GM21526 (cell line): ENCODE measurements at regions not wholly inside any gene's neighbourhood (a gene's known extent, or its start where the extent isn't known, plus 50 kb on each side); places are given as distances from the start of the nearest gene placed in this dataset.

Source experiments
- ATAC-seq: cut with Tn5 transposase; IDR thresholded peaks from one replicate; pipeline ENCODE4 v1.9.1; 2021; ENCODE audit warnings: moderate library complexity; ENCODE audit not compliant: unreplicated experiment, low FRiP score

DNA sequence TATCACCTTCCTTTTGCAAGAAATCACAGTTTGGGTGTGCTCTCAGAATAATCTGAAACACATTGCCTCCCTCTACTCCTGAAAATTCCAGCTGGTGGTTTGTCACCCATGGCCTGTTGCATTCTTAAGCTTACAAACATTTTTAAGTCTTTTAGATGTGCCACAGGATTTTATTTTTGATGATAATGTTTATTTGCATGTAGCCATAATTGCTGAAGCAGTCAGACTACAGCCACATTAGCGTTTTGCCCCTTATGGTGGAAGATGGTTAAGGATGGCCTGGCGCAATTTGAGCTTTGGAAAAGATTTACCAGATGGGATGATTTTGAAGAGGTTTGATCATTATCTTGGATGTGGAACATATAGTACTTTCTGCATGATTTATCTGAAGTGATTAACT, 439.5 kb downstream of the MEIS1 start:
- no peak for ATAC-seq

DNA sequence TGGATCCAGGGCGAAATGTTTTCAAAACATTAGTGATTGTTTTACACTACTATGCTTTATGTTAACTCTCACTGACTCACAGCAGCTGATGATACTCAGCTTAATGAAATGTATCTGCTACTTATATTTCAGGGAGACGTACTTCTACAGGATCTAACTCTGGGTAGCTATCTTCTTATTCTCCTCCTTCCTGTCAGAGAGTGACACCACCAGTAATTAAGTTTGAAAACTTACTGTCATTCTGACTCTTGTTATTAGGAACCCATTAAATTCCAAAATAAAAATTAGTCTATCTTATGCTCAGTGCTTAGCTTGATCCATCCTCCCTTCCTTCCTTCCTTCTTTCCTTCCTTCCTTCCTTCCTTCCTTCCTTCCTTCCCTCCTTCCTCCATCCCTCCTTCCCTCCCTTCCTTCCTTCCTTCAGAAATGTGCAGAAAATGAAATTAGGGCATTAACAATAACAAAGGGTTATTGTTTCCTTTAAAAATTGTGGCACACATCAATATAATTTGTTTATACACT, 441.1 kb downstream of the MEIS1 start:
- no peak for ATAC-seq

DNA sequence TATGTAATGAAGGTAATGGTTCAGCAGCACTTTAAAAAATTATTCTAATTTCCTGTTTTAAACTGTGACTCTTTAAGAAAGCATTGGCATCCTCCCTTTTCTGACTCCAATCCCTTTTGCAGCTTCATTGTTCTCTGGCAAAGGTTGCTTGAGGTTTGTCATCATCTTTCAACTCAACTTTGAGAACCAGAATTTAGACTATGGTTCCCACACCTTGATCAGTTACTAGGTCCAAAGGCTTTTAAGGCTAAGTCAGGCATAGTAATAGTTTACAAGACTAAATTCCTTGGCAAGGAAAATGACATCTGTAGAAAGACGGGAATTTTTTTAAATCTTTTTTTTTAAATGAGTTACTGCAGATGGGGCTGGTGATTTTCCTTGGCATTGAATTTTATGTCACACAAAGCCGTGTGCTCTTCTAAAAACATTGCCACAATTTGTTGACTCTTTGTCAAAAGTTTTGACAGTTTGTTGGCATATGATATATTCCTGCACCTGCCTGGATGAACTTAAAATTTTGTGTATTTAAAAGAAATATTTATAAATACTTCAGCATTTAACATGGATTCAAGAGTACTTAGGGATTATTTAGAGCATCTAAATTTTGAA, 451.0 kb downstream of the MEIS1 start:
- no peak for ATAC-seq

GRCh38 chr2:66888246-66888645, 453.3 kb downstream of the MEIS1 start:
- no peak for ATAC-seq

- ATAC-seq, result no peak
These were observed 454.1 kb downstream of the MEIS1 start for GRCh38 chr2:66888791-66889631.

- ATAC-seq, result no peak
These were observed 454.6 kb downstream of the MEIS1 start for GRCh38 chr2:66889632-66889882.

DNA sequence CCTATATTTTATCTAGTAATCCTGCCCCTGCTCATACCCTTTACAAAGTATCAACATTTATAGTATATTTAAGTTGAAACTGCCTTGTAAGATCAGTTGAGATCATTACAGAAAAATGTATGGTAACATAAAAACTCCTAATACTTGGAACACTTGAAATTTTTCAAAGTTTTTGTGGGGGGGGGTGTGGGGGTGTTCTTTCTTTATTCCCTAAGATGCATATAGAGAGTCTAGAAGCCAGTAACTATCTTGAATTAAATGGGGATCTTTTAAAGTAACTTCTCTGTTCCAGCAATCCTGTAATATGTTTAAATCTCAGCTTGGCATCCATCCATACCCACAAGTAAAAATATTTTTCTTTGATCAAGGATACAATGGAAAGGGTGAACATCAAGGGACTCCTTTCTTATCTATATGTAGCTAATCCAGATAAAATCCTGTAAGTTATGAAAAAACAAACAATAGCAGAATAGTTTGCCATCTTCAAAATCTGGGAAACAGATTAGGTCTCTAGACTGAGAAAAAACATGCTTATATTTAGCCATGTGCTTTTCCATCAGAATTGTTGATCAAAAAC, 455.3 kb downstream of the MEIS1 start:
- ATAC-seq, result no peak

DNA sequence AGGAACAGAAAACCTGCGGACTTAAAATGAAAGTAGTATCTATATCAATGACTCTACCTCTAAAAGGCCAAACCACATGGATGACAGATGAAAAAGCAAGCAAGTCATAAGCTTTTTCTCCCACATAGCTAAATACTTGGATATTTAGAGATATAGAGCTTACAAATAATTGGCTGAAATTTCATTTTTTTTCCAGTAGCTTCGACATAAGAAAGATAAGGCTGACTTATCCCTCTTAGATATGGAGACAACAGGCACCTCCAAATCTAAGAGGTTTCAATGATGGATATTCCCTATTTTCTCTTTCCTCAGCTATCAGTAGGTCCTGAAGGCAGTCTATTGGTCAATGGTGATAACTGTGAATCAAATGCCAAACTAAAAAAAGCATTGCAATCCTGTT, 460.3 kb downstream of the MEIS1 start:
- no peak for ATAC-seq

GRCh38 chr2:66896131-66896530, 461.2 kb downstream of the MEIS1 start:
- ATAC-seq, result no peak

DNA sequence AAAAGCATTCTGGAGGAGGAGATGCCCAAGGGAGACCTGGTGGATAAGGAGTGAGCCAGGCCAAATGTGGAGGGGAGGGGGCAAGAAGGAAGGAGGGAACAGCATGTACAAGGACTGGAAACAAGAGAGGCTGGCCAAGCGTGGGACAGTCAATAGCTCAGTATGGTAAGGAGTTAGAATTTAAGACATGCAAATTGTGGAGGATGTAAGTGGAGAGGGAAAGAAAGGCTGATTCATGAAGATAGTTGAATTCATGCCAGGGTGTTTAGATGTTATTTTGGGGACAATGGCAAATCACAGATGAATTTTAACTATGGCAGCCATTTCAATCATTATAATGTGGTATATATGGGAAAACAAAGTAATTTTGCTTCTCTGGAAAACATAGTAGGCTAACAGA, 462.3 kb downstream of the MEIS1 start:
- no peak for ATAC-seq

DNA sequence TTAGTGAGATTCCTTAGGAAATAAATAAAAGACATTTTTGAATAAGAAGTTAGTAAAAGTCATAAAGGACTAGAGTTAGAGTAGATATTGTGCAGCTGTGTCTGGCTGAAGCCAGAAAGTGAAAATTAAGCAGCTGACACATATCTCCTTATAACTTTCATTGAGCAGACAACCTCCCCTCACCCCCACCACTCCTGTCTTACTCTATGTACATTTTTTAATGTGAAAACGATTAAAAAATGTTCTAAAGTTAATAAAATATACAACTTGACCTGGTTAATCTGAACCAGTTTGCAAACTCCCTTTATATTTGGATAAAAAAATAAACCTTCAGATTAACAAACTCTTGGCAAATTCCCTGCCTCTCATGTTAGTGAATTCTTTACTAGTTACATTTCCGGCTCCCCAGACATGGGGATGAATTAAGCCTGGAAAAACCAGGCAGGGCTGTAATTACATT, 462.8 kb downstream of the MEIS1 start:
- no peak for ATAC-seq

- ATAC-seq, result no peak
These were observed 464.2 kb downstream of the MEIS1 start for GRCh38 chr2:66899109-66899508.

- no peak for ATAC-seq
These were observed 464.7 kb downstream of the MEIS1 start for GRCh38 chr2:66899648-66900047.

DNA sequence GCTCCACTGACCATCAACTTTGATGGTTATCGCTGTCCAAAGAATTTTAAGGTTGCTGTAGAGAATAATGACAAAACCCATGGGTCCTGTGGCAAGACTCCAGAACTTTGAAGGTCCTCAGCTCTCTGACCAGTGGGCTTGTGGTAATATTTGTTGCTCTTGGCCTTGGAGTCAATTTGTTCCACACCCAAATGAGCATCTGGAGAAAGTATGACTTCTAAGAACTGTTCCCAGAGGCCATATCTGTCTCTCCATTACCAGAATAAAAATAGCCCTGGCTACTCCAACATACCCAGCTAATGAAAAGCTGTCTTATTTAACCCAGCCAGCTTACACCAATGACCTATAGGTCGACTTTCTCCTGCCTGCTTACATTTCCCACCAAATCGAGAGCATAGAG, 466.4 kb downstream of the MEIS1 start:
- no peak for ATAC-seq

- no peak for ATAC-seq
These were observed 468.3 kb downstream of the MEIS1 start for GRCh38 chr2:66903183-66903582.

- no peak for ATAC-seq
These were observed 469.0 kb downstream of the MEIS1 start for GRCh38 chr2:66903745-66904465.

DNA sequence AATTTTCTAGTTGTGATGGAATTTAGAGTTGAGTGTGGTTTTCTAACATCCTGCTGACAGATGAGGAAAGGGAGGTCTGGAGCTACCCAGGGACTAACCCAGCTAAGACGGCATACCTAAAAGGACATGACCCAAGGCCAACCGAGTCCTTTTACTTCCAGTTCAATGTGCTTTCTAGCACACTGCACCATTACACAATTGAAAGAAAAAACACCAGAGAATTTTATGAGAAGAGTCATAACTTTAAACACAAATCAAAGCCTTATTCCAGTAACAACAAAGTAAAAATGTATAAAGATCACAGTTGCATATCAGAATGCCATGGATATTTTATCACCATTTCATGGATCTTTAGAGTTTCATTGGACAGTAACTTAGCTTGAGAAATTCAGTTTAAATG, 480.3 kb downstream of the MEIS1 start:
- ATAC-seq, result no peak

- no peak for ATAC-seq
These were observed 477.8 kb upstream of the ETAA1 start for GRCh38 chr2:66919286-66919685.

DNA sequence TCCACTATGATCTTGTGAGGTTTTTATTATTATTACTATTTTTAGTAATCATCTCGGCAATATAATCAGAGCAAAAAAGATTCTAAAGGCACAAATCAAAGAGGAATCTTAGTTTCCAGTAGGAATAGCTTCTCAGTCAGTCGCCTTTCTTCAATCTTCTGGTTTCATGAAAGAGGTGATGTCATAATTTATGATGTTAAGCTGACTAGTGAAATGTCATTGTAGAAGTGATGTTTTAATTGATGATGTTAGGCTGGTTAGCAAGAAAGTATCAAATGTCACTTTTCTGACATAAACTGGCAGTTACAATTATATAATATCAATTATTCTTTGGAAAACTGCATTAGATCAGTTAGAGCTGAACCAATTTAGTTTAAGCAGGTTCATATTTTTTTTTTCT, 476.7 kb upstream of the ETAA1 start:
- no peak for ATAC-seq

- ATAC-seq, result no peak
These were observed 472.0 kb upstream of the ETAA1 start for GRCh38 chr2:66925128-66925527.

DNA sequence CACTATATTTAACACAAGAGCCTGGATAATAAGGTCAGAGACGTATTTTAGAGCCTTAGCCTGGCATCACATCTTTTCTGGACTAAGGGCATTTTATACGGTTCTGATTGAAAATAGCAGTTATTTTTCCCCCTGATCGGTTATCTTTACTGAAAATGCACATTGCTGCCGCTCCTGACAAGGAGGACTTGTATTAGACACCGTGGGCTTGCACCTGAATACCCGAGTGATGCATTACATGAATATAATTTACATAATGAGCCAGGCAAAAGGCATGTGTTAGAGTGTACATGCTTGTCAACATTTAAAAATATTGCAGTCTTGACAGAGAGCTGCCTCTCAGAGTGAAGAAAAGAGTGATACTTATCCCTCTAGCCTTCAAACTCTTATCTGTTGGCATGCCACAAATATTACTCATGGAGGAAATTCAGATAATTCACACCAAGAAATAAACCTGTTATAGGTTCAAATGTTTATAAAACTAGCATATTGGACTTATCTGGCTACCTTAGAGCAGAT, 470.5 kb upstream of the ETAA1 start:
- no peak for ATAC-seq
